ENCODE measurements at regions not wholly inside any gene's neighbourhood (a gene's known extent, or its start where the extent isn't known, plus 50 kb on each side); places are given as distances from the start of the nearest gene placed in this dataset.

DNA sequence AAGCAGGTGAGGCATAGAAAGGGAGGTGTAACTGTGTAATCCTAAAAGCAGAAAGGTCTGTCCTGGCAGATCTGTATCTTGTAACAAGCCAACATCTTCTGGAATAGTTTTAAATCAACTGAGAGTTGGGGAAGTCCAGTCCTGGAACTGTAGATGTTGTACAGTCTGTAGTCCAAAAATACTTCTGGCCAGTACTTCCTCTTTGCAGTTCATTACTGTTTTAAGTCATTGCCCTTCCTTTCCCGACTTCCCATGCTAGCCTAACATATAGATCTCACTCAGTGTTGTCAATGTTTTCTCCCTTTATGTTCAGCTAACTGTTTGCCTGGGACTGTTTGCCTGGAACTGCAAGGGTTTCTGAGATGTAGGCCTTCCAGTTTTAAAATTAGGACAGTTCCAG lies 168.5 kb upstream of the ISL1 start:
- no peak overlapping the region for H2AFZ ChIP-seq (ENCODE audit: low read length)
- no peaks in the 10 kb centered on the region for H3K36me3 ChIP-seq (ENCODE audit: insufficient read depth, low read length)
- no peaks in the 10 kb centered on the region for H3K9me3 ChIP-seq (ENCODE audit: insufficient read depth, low read depth, low read length)
- no peaks in the 10 kb centered on the region for H4K20me1 ChIP-seq (ENCODE audit: insufficient read depth, low read length, poor library complexity, severe bottlenecking)
- H3K4me2 ChIP-seq (ENCODE audit: low read depth, low read length, poor library complexity, severe bottlenecking), result no peak overlapping the region
- H3F3A ChIP-seq (ENCODE audit: low read depth), result no peaks in the 10 kb centered on the region
- H3K4me3 ChIP-seq (ENCODE audit: low read length, poor library complexity, severe bottlenecking), result no peak overlapping the region
- H3K9ac ChIP-seq (ENCODE audit: low read depth, low read length, poor library complexity, severe bottlenecking), result no peak overlapping the region
- TF ChIP-seq EZH2phosphoT487 (IDR thresholded peaks at IDR 0.05; ENCODE audit: borderline replicate concordance), result no peak
- TF ChIP-seq, protein P1, sequence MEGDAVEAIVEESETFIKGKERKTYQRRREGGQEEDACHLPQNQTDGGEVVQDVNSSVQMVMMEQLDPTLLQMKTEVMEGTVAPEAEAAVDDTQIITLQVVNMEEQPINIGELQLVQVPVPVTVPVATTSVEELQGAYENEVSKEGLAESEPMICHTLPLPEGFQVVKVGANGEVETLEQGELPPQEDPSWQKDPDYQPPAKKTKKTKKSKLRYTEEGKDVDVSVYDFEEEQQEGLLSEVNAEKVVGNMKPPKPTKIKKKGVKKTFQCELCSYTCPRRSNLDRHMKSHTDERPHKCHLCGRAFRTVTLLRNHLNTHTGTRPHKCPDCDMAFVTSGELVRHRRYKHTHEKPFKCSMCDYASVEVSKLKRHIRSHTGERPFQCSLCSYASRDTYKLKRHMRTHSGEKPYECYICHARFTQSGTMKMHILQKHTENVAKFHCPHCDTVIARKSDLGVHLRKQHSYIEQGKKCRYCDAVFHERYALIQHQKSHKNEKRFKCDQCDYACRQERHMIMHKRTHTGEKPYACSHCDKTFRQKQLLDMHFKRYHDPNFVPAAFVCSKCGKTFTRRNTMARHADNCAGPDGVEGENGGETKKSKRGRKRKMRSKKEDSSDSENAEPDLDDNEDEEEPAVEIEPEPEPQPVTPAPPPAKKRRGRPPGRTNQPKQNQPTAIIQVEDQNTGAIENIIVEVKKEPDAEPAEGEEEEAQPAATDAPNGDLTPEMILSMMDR (conservative IDR thresholded peaks at IDR 0.05; ENCODE audit: low read length), result no peak
- H3K79me2 ChIP-seq (ENCODE audit: insufficient read depth, low read length), result no peaks in the 10 kb centered on the region
- 0 out of 2 replicates have a peak, but pooled peaks cover 5% of the 10 kb centered on the region for H3K9me2 ChIP-seq (replicated peaks; ENCODE audit: low read depth, low read length)
- H3K4me1 ChIP-seq (ENCODE audit: insufficient read depth, low read length, poor library complexity, severe bottlenecking), result no peaks in the 10 kb centered on the region
- no peaks in the 10 kb centered on the region for H3K27me3 ChIP-seq (ENCODE audit: insufficient read depth, low read length, poor library complexity, severe bottlenecking)

DNA sequence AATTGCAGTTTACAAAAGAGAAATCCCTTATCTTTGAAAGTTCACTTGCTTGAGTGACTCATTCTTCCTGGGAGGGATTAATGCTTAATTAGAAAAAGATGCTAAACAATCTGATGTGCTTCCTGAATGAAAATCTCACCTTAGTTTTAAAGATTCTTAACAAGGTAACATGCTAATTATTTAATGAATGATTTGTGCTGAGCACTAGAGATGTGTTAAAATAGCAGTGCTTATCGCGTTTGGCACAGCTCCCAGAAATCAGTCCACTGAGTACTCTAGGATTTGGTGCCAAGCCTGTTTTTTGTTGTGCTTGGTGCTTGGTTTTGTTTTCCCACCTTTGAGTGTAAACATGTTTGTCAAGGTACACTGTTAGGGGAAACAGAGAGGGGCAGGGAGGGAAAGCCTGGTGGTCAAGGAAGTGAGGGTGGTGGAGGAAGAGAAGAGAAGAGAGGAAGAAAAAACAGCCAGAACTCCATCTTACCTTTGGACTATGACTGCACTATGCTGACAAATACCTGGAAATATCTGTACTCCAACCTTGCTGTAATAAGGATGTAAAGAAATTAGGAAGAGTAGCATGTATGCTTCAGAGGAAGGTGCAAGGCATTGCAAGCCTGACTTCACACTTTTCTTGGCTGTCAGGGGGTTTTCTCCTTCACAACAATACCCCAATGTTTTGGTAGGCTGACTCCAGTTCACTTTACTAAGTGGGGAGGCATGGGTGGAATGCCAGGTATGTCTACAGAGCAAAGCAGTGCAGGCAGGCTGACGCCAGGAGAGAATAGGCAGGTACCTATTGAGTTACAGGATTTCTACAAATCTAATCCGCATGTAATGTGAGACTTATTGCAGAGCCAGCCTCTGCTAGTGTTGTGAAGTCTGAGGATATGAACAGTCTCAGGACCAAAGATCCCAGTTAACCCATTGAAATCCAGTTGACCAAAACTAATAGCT lies 157.2 kb upstream of the ISL1 start:
- Histone ChIP-seq H3K9ac (ENCODE audit: low read depth, low read length, poor library complexity, severe bottlenecking) (no peak overlapping the region), H4K20me1 (ENCODE audit: insufficient read depth, low read length, poor library complexity, severe bottlenecking) (no peaks in the 10 kb centered on the region), H3F3A (ENCODE audit: low read depth) (no peaks in the 10 kb centered on the region), H3K36me3 (ENCODE audit: insufficient read depth, low read length) (no peaks in the 10 kb centered on the region), H3K4me1 (ENCODE audit: insufficient read depth, low read length, poor library complexity, severe bottlenecking) (no peaks in the 10 kb centered on the region), H2AFZ (ENCODE audit: low read length) (no peak overlapping the region), H3K9me3 (ENCODE audit: insufficient read depth, low read depth, low read length) (no peaks in the 10 kb centered on the region), H3K9me2 (replicated peaks; ENCODE audit: low read depth, low read length) (no peaks in the 10 kb centered on the region), H3K4me2 (ENCODE audit: low read depth, low read length, poor library complexity, severe bottlenecking) (no peak overlapping the region), H3K27me3 (ENCODE audit: insufficient read depth, low read length, poor library complexity, severe bottlenecking) (no peaks in the 10 kb centered on the region), H3K79me2 (ENCODE audit: insufficient read depth, low read length) (no peaks in the 10 kb centered on the region), H3K4me3 (ENCODE audit: low read length, poor library complexity, severe bottlenecking) (no peak overlapping the region)
- TF ChIP-seq, protein P1 (conservative IDR thresholded peaks at IDR 0.05; ENCODE audit: low read length), result no peak
- TF ChIP-seq EZH2phosphoT487 (IDR thresholded peaks at IDR 0.05; ENCODE audit: borderline replicate concordance), result no peak

DNA sequence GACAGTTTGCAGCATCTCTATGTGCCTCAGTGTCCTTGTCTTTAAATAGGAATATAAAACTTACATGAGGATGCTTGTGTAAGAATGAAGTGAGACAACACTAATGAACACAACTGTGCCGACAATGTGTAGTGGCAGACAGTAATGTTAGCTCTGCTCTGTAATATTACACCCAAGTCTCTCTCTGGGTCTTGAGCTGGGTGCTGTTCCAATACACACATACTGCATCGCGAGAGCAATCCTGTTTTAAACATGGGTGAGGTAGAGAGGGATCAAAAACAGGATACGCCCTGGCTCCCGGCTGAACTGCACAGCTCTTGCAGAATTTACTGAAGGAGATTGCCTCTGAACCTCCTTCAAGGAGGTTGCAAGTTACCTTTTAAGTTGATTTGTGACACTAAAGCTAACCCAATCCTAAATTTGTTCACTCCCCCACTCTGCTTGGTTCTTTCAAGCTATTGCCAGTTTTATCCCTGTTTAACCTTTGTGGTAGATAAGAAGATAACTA lies 155.2 kb upstream of the ISL1 start:
- Histone ChIP-seq H3K27me3 (ENCODE audit: insufficient read depth, low read length, poor library complexity, severe bottlenecking) (no peaks in the 10 kb centered on the region), H3K4me1 (ENCODE audit: insufficient read depth, low read length, poor library complexity, severe bottlenecking) (no peaks in the 10 kb centered on the region), H3K36me3 (ENCODE audit: insufficient read depth, low read length) (no peaks in the 10 kb centered on the region), H3F3A (ENCODE audit: low read depth) (no peaks in the 10 kb centered on the region), H3K4me3 (ENCODE audit: low read length, poor library complexity, severe bottlenecking) (no peak overlapping the region), H3K79me2 (ENCODE audit: insufficient read depth, low read length) (no peaks in the 10 kb centered on the region), H4K20me1 (ENCODE audit: insufficient read depth, low read length, poor library complexity, severe bottlenecking) (no peaks in the 10 kb centered on the region), H3K4me2 (ENCODE audit: low read depth, low read length, poor library complexity, severe bottlenecking) (no peak overlapping the region), H3K9me2 (replicated peaks; ENCODE audit: low read depth, low read length) (no peaks in the 10 kb centered on the region), H3K9ac (ENCODE audit: low read depth, low read length, poor library complexity, severe bottlenecking) (no peak overlapping the region), H2AFZ (ENCODE audit: low read length) (no peak overlapping the region), H3K9me3 (ENCODE audit: insufficient read depth, low read depth, low read length) (no peaks in the 10 kb centered on the region)
- TF ChIP-seq, protein P1 (conservative IDR thresholded peaks at IDR 0.05; ENCODE audit: low read length), result no peak
- TF ChIP-seq EZH2phosphoT487 (IDR thresholded peaks at IDR 0.05; ENCODE audit: borderline replicate concordance), result no peak
